Thymus (tissue), 11 donors: ENCODE measurements at regions not wholly inside any gene's neighbourhood (a gene's known extent, or its start where the extent isn't known, plus 50 kb on each side); places are given as distances from the start of the nearest gene placed in this dataset.

Experiments
- DNase-seq, 9 donors: peaks; one replicate each; pipeline ENCODE4 v3.0.0-alpha.2; 2013; ENCODE audit warnings: low spot score in 9 of 9, low read depth in 6 of 9, missing footprints in 1 of 9
- H3K27ac ChIP-seq, 2 donors: one replicate each; pipeline ENCODE4 v1.5.1; 2013; ENCODE audit warnings: control low read depth in 1 of 2, low read depth in 1 of 2, low read length in 1 of 2, mild to moderate bottlenecking in 1 of 2, moderate library complexity in 1 of 2
- H3K27me3 ChIP-seq, 2 donors: one replicate each; pipeline ENCODE4 v1.5.1; 2013; ENCODE audit warnings: low read length in 1 of 2; ENCODE audit not compliant: control insufficient read depth in 2 of 2, insufficient read depth in 1 of 2
- H3K36me3 ChIP-seq, 2 donors: one replicate each; pipeline ENCODE4 v1.5.1; 2013; ENCODE audit warnings: low read length in 1 of 2, mild to moderate bottlenecking in 1 of 2, moderate library complexity in 1 of 2; ENCODE audit not compliant: control insufficient read depth in 2 of 2, insufficient read depth in 2 of 2
- H3K4me1 ChIP-seq, 2 donors: one replicate each; pipeline ENCODE4 v1.5.1; 2013; ENCODE audit warnings: low read length in 2 of 2; ENCODE audit not compliant: control insufficient read depth in 2 of 2, insufficient read depth in 2 of 2
- H3K4me3 ChIP-seq, 2 donors: one replicate each; pipeline ENCODE4 v1.5.1; 2013; ENCODE audit warnings: low read length in 2 of 2, control low read depth in 1 of 2, mild to moderate bottlenecking in 1 of 2
- H3K9me3 ChIP-seq, 2 donors: one replicate each; pipeline ENCODE4 v1.5.1; 2013; ENCODE audit warnings: low read length in 1 of 2, mild to moderate bottlenecking in 1 of 2; ENCODE audit not compliant: control insufficient read depth in 2 of 2, insufficient read depth in 1 of 2
- WGBS: extraction: QIAGEN DNeasy Blood & Tissue Kit; methylation state at CpG from one replicate; pipeline ENCODE4 v1.1.7; 2013; 5-methylcytosine and 5-hydroxymethylcytosine counted together
- donor health status: healthy.

- no peak for DNase-seq
- Histone ChIP-seq H3K4me1 (peaks cover 0 to 9% of the 10 kb centered on the region in 2 donors), H3K9me3 (peaks cover 0 to 6% of the 10 kb centered on the region in 2 donors), H3K27me3 (peaks cover 21 to 44% of the 10 kb centered on the region in 2 donors), H3K27ac (no peak overlapping the region), H3K4me3 (no peak overlapping the region), H3K36me3 (no peaks in the 10 kb centered on the region)
- 84% methylated on average over 11 of the region's 11 CpGs for WGBS
Observed at GRCh38 chr15:98418122-98418521, 230.2 kb upstream of the IGF1R start.

GRCh38 chr15:98419173-98419780 lies 229.1 kb upstream of the IGF1R start:
- Histone ChIP-seq H3K36me3 (no peaks in the 10 kb centered on the region), H3K4me1 (peaks cover 0 to 9% of the 10 kb centered on the region in 2 donors), H3K4me3 (no peak overlapping the region), H3K27me3 (peaks cover 21 to 51% of the 10 kb centered on the region in 2 donors), H3K27ac (no peak overlapping the region), H3K9me3 (peaks cover 0 to 6% of the 10 kb centered on the region in 2 donors)
- no peak for DNase-seq
- WGBS: 85% methylated on average over 5 of the region's 5 CpGs

GRCh38 chr15:98420837-98421236 lies 227.5 kb upstream of the IGF1R start:
- peaks cover 0 to 9% of the 10 kb centered on the region in 2 donors for H3K4me1 ChIP-seq
- whole genome bisulfite sequencing: 30% methylated on average over 8 of the region's 8 CpGs
- no peak for DNase-seq
- H3K27me3 ChIP-seq: peaks cover 21 to 61% of the 10 kb centered on the region in 2 donors
- H3K4me3 ChIP-seq: no peak overlapping the region
- peaks cover 0 to 6% of the 10 kb centered on the region in 2 donors for H3K9me3 ChIP-seq
- no peak overlapping the region for H3K27ac ChIP-seq
- no peaks in the 10 kb centered on the region for H3K36me3 ChIP-seq

DNA sequence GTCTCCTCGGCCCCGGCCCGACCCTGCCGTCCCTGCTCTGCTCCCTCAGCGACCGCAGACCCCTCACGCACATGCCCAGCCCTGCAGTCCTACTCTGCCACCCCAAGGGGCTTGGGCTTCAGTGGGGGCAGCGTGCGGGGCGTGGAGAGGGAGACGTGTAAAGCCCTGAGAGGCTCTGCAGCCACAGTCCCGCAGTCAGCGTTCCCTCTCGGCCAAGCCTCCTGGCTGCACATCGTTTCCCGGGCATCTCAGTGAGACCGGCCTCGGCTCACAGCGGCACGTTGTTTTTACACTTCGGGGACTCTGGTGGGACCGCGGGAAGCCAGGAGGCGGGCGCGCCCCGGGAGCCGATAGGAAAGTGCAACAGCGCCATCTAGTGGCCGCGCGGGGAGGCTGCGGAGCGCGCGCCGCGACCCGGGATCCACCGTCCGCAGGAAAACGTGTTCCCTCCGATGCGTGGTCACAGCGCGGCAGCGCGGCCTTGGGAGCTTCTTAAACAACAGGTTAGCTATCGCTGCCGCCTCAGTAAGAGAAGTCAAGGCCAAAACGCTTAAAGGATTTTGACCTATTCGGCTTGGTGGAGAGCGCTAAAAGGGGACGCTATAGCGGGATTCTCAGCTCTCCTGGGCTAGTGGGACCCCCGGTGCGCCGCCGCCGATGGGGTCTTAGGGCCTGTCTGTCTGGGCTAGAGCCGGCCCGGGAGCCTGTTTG lies 226.8 kb upstream of the IGF1R start:
- Histone ChIP-seq H3K36me3 (no peaks in the 10 kb centered on the region), H3K27ac (no peak overlapping the region), H3K27me3 (peaks cover 21 to 69% of the 10 kb centered on the region in 2 donors), H3K9me3 (peaks cover 0 to 6% of the 10 kb centered on the region in 2 donors), H3K4me1 (peaks cover 0 to 9% of the 10 kb centered on the region in 2 donors), H3K4me3 (no peak overlapping the region)
- WGBS: 5% methylated on average over 62 of the region's 62 CpGs
- DNase-seq: peak in 7 of 9 donors; percentile 25 to 69 (median 51)

DNA sequence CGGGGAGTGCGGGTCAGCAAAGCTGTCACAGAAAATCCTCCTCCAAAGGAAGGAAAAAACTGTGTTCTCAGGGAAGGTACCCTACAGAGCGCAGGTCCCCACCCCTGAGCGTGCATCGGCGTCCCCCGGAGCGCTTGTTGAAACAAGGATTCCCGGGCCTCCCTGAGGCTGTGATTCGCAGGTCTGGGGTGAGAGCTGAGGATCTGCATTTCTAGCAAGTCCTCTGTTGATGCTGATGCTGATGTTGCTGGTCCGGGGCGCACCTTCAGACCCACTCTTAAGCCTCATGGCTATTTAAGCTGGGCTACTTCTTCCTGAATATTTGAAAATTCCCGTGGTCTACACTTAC lies 226.2 kb upstream of the IGF1R start:
- H3K9me3 ChIP-seq: peaks cover 0 to 6% of the 10 kb centered on the region in 2 donors
- no peak for DNase-seq
- no peaks in the 10 kb centered on the region for H3K36me3 ChIP-seq
- WGBS: 21% methylated on average over 13 of the region's 13 CpGs
- no peak overlapping the region for H3K27ac ChIP-seq
- no peak overlapping the region for H3K4me3 ChIP-seq
- peaks cover 21 to 73% of the 10 kb centered on the region in 2 donors for H3K27me3 ChIP-seq
- H3K4me1 ChIP-seq: peaks cover 0 to 9% of the 10 kb centered on the region in 2 donors

DNA sequence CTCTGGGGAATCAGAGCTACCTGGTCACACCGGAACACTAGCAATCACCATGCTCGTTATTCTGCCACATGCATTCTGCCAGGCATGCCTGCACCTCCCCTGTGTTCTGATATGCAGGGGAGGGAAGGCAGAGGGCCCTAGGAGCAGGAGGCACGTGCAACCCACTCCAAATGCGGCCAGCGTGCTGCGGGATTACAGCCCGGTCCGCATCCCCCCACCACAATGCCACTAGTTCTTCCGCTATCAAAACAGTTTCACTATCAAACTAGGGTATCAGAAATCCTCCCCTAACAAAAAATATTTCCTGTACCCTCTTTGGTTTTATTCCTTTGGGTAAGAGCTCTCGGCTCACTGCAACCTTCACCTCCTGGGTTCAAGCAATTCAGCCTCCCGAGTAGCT lies 223.2 kb upstream of the IGF1R start:
- peaks cover 0 to 9% of the 10 kb centered on the region in 2 donors for H3K9me3 ChIP-seq
- no peak for DNase-seq
- peaks cover 2 to 13% of the 10 kb centered on the region in 2 donors for H3K4me1 ChIP-seq
- no peaks in the 10 kb centered on the region for H3K36me3 ChIP-seq
- H3K27ac ChIP-seq: no peak overlapping the region
- WGBS: 85% methylated on average over 11 of the region's 11 CpGs
- peaks cover 28 to 88% of the 10 kb centered on the region in 2 donors for H3K27me3 ChIP-seq
- no peak overlapping the region for H3K4me3 ChIP-seq

DNA sequence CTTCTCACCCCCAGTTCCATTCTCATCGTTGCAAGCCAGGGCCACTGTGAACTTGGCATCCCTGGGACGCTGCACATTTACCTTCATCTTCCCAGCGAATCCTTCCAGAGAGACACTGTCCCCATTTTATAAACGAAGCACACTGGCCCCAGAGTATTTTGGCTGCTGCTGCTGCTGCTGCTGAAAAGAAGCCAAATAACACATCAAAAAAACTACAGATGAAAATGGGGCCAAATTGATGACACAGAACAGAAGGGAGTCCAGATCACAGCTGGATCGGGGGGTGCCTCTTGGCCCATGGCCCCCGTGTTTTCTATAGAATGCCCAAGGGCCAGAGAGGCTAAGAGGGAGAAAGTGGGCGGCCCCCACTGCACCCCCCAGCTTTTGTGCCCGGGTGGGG lies 221.0 kb upstream of the IGF1R start:
- Histone ChIP-seq H3K4me1 (peaks cover 2 to 4% of the 10 kb centered on the region in 2 donors), H3K36me3 (no peaks in the 10 kb centered on the region), H3K4me3 (no peak overlapping the region), H3K27me3 (peaks cover 12 to 73% of the 10 kb centered on the region in 2 donors), H3K9me3 (peaks cover 0 to 4% of the 10 kb centered on the region in 2 donors), H3K27ac (no peak overlapping the region)
- DNase-seq: no peak
- WGBS: 77% methylated on average over 8 of the region's 8 CpGs

DNA sequence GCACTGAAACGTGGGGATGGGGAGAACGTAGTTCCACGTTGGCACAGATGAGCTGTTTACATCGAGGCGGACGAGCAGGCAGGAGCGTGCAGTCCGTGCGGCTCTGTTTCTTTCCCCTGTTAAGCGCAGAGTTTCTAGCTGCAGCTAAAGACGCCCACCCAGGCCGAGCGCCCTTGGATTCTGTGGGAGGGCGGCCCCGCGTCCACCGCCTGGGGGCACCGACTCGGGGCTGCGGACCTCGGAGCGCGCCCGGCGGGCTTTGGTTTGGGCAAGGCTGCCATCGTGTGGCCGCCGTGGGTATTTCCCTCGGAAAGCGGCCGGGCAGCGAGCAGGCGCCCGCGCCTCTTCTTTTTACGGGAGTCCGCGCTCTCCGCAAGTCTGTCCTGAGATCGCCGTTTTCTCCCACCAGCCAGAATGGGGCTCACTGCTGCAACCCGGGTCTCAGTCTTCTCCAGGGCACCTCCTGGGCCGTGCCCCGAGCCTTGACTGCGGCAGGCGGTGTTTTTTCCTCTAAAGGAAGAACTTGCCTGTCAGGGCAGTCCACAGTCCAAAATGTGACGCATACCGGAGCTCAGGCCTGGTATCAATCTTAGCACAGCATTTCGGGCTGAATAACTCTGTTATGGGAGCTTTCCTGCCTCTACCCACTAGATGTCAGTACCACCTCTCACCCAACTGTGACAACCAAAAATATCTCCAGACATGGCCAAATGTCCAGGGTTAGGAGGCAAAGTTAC lies 219.9 kb upstream of the IGF1R start:
- 4% methylated on average over 49 of the region's 49 CpGs for WGBS
- Histone ChIP-seq H3K27me3 (peaks cover 9 to 63% of the 10 kb centered on the region in 2 donors), H3K4me3 (peak overlapping the region in 1 of 2 donors; percentile 23), H3K9me3 (peaks cover 0 to 6% of the 10 kb centered on the region in 2 donors), H3K36me3 (no peaks in the 10 kb centered on the region), H3K27ac (no peak overlapping the region), H3K4me1 (peaks cover 2 to 4% of the 10 kb centered on the region in 2 donors)
- peak in 5 of 9 donors; percentile 33 to 64 (median 50) for DNase-seq

- no peak overlapping the region for H3K4me3 ChIP-seq
- H3K27ac ChIP-seq: no peak overlapping the region
- DNase-seq: no peak
- H3K36me3 ChIP-seq: no peaks in the 10 kb centered on the region
- H3K27me3 ChIP-seq: peaks cover 9 to 45% of the 10 kb centered on the region in 2 donors
- peaks cover 0 to 6% of the 10 kb centered on the region in 2 donors for H3K9me3 ChIP-seq
- WGBS: 95% methylated on average over 9 of the region's 9 CpGs
- H3K4me1 ChIP-seq: peaks cover 2 to 4% of the 10 kb centered on the region in 2 donors
Observed at GRCh38 chr15:98431171-98431570, 217.2 kb upstream of the IGF1R start.
